Urothelium cell line (cell line): ENCODE measurements at regions not wholly inside any gene's neighbourhood (a gene's known extent, or its start where the extent isn't known, plus 50 kb on each side); places are given as distances from the start of the nearest gene placed in this dataset.

Experiments
- DNase-seq: peaks from one replicate; pipeline ENCODE4 v3.0.0; 2011; ENCODE audit warnings: low spot score, mixed read lengths
- FAIRE-seq: peaks from 2 replicates; lab custom pipeline; 2011; peaks lifted over from hg19 to GRCh38; lab: Jason Lieb, UNC

GRCh38 chr2:62566847-62567246 lies 60.9 kb upstream of the TMEM17 start:
- DNase-seq = no peak
- no peak for FAIRE-seq

DNA sequence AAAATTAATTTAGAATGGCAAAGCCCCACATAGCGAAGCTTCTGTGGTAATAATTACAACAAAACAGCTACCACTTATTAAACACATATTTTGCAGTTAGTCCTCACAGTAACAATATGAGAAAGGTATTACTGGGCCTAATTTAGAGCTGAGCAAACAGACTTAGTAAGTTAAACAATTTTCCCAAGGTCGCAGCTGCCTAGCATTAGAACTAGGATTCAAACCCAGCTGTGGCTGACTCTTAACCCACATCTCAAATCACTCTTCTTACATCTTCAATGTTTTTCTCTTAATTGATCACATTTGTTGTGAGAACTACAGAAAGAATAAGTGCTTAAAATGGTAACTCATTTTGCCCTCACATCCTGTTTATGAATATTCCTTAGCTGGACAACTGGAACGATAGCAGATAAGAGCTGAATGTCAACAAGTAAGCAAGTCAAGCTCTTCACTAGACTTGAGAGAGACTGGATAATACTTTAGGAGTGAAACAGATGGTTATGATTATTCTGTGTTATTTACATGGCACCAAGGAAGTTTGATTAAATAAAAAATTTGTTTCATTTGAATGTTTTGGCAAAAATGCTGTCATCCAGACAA lies 59.4 kb upstream of the TMEM17 start:
- FAIRE-seq = no peak
- DNase-seq = no peak

GRCh38 chr2:62564380-62565137 lies 58.6 kb upstream of the TMEM17 start:
- DNase-seq (no peak), FAIRE-seq (no peak)

- FAIRE-seq = no peak
- no peak for DNase-seq
Observed at GRCh38 chr2:62561586-62561985, 55.6 kb upstream of the TMEM17 start.

DNA sequence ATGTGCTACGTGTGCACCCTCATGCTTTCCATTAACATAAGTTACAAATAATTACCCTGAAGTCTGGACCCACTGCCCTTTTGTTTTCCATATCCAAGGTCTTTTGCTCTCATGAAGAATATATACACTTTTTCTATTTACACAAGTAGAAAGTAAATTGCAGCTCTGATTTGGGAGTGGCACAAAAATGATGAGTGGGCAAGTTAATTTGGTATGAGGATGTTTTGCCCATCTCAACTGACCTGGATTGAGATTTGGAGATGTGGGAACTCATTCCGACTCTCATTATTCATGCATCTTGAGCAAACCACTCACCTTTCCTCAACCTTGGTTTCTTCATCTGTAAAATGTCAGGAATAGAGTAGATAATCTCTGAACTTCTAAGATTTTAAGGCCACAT lies 53.6 kb upstream of the TMEM17 start:
- no peak for DNase-seq
- no peak for FAIRE-seq

GRCh38 chr2:62558743-62559142 lies 52.7 kb upstream of the TMEM17 start:
- no peak for FAIRE-seq
- no peak for DNase-seq

DNA sequence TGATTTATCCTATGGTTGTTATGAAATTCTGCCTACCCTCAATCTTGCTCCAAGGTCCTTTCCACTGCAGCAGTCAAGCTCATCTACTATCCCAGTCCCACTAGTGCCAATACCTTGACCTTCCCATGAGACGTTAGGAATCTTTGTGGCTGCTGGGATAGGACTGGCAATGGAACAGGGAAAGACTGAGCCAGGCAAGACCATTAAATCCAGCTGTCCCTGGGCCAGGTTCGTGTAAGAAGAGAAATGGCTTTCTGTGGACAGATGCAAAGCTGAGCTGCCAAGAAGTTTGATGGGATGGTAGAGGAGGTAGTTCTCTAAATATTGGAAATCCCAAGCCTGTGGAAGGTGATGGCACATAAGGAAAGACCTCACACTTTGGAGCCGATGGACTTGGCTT lies 50.1 kb upstream of the TMEM17 start:
- FAIRE-seq (no peak), DNase-seq (no peak)
